SK-N-SH (cell line): ENCODE measurements at regions not wholly inside any gene's neighbourhood (a gene's known extent, or its start where the extent isn't known, plus 50 kb on each side); places are given as distances from the start of the nearest gene placed in this dataset.

Experiments
- CTCF ChIA-PET: fragments of 300-600, 350-600 bp; formaldehyde crosslinking; extraction: SDS; loops from one replicate; lab custom pipeline; 2021; lab: Yijun Ruan, JAX
- POLR2A ChIA-PET: fragments of 350-600 bp; sonication (Branson Sonifier 250); formaldehyde crosslinking; extraction: SDS; loops from one replicate; lab custom pipeline; 2020; ENCODE audit warnings: antibody characterized with exemption, inconsistent platforms; lab: Yijun Ruan, JAX
- DNase-seq: peaks from one replicate; pipeline ENCODE4 v3.0.0; 2012
- H2AFZ ChIP-seq: fragments of 200-600 bp; sonication (generic); 2 replicates; pipeline ENCODE4 v1.8.1; 2016; ENCODE audit warnings: antibody characterized with exemption, mild to moderate bottlenecking, low read depth
- H3F3A ChIP-seq: fragments of 200-600 bp; sonication (generic); replicated peaks from 2 replicates; pipeline ENCODE3; 2016; ENCODE audit warnings: antibody characterized with exemption, mild to moderate bottlenecking; ENCODE audit not compliant: insufficient read depth
- H3K27ac ChIP-seq, 2 experiments: fragments of 200-500 bp in 1 of 2; fragments of 200-600 bp in 1 of 2; sonication (Bioruptor generic) in 1 of 2; sonication (generic), shearing (Covaris generic) in 1 of 2; 2 replicates each; pipeline versions ENCODE4 v1.5.1 to v1.6.1; 2014 to 2016; ENCODE audit warnings: low read depth in 2 of 2, inconsistent platforms in 1 of 2, low read length in 1 of 2, mild to moderate bottlenecking in 1 of 2, mixed read lengths in 1 of 2
- H3K27me3 ChIP-seq: fragments of 200-600 bp; sonication (generic), shearing (Covaris generic); 2 replicates; pipeline ENCODE4 v1.6.1; 2016; ENCODE audit warnings: mixed run types; ENCODE audit not compliant: insufficient read depth
- H3K36me3 ChIP-seq, 2 experiments: fragments of 200-500 bp in 1 of 2; fragments of 200-600 bp in 1 of 2; sonication (Bioruptor generic) in 1 of 2; sonication (generic) in 1 of 2; replicated peaks in 1 of 2; 2 replicates each; pipeline versions ENCODE3 to v1.5.1; 2014 to 2016; ENCODE audit warnings: low read length in 1 of 2, mild to moderate bottlenecking in 1 of 2; ENCODE audit not compliant: insufficient read depth in 2 of 2, control insufficient read depth in 1 of 2
- H3K4me1 ChIP-seq, 2 experiments: fragments of 200-500 bp in 1 of 2; fragments of 200-600 bp in 1 of 2; sonication (Bioruptor generic) in 1 of 2; sonication (generic), shearing (Covaris generic) in 1 of 2; 2 replicates each; pipeline versions ENCODE4 v1.5.1 to v1.6.1; 2014 to 2016; ENCODE audit warnings: low read depth in 1 of 2, low read length in 1 of 2, mixed run types in 1 of 2; ENCODE audit not compliant: insufficient read depth in 2 of 2, control insufficient read depth in 1 of 2
- H3K4me2 ChIP-seq: fragments of 200-600 bp; sonication (generic), shearing (Covaris generic); 2 replicates; pipeline ENCODE4 v1.6.1; 2017; ENCODE audit warnings: mixed run types
- H3K4me3 ChIP-seq, 2 experiments: fragments of 200-500 bp in 1 of 2; fragments of 200-600 bp in 1 of 2; sonication (Bioruptor generic) in 1 of 2; sonication (generic), shearing (Covaris generic) in 1 of 2; 2 replicates each; pipeline versions ENCODE4 v1.5.1 to v1.8.1; 2014 to 2016; ENCODE audit warnings: low read depth in 2 of 2, inconsistent platforms in 1 of 2, low read length in 1 of 2, mild to moderate bottlenecking in 1 of 2, mixed read lengths in 1 of 2, moderate library complexity in 1 of 2
- H3K79me2 ChIP-seq: fragments of 200-600 bp; sonication (generic); 2 replicates; pipeline ENCODE4 v1.8.1; 2017; ENCODE audit warnings: mild to moderate bottlenecking; ENCODE audit not compliant: insufficient read depth
- H3K9ac ChIP-seq: fragments of 200-600 bp; sonication (generic); 2 replicates; pipeline ENCODE4 v1.6.1; 2017; ENCODE audit warnings: mixed run types
- H3K9me2 ChIP-seq: fragments of 200-600 bp; sonication (generic); 2 replicates; pipeline ENCODE4 v1.6.1; 2017; ENCODE audit warnings: mixed run types
- H3K9me3 ChIP-seq: fragments of 200-600 bp; sonication (generic); 2 replicates; pipeline ENCODE4 v1.6.1; 2017; ENCODE audit warnings: mixed run types, mild to moderate bottlenecking, moderate library complexity
- H4K20me1 ChIP-seq: fragments of 200-600 bp; sonication (generic); 2 replicates; pipeline ENCODE4 v1.6.1; 2017; ENCODE audit warnings: mild to moderate bottlenecking, mixed run types; ENCODE audit not compliant: insufficient read depth
- CHD2 ChIP-seq: fragments of 150-350 bp; IDR thresholded peaks from 2 replicates; pipeline ENCODE4 v1.6.1; 2018; ENCODE audit warnings: low read length; ENCODE audit not compliant: partially characterized antibody
- EP300 ChIP-seq, 2 experiments: IDR thresholded peaks; 2 replicates each; pipeline versions ENCODE4 v1.4.0 to v1.6.1; 2012; ENCODE audit warnings: borderline replicate concordance in 1 of 2, low read depth in 1 of 2, low read length in 1 of 2
- FOSL2 ChIP-seq: IDR thresholded peaks from 2 replicates; pipeline ENCODE4 v1.4.0; 2012; ENCODE audit warnings: low read depth, mild to moderate bottlenecking, moderate library complexity, borderline replicate concordance
- MEF2A ChIP-seq: IDR thresholded peaks from 2 replicates; pipeline ENCODE4 v1.4.0; 2012; ENCODE audit warnings: low read depth, borderline replicate concordance
- NRF1 ChIP-seq: IDR thresholded peaks from 2 replicates; pipeline ENCODE4 v1.6.1; 2012; ENCODE audit warnings: low read depth, mild to moderate bottlenecking, low read length
- POLR2AphosphoS5 ChIP-seq: IDR thresholded peaks from 2 replicates; pipeline ENCODE4 v1.6.1; 2012; ENCODE audit warnings: low read depth, low read length
- RAD21 ChIP-seq: IDR thresholded peaks from 2 replicates; pipeline ENCODE4 v1.6.1; 2012; ENCODE audit warnings: mild to moderate bottlenecking, low read length
- RFX5 ChIP-seq: IDR thresholded peaks from 2 replicates; pipeline ENCODE4 v1.6.1; 2012; ENCODE audit warnings: mild to moderate bottlenecking, improper control_type of control experiment, low read length
- RXRA ChIP-seq: IDR thresholded peaks from 2 replicates; pipeline ENCODE4 v1.4.0; 2012; ENCODE audit warnings: low read depth, mild to moderate bottlenecking, borderline replicate concordance
- SIN3A ChIP-seq: IDR thresholded peaks from 2 replicates; pipeline ENCODE4 v1.6.1; 2012; ENCODE audit warnings: low read depth, mild to moderate bottlenecking, low read length, moderate library complexity, borderline replicate concordance
- SMC3 ChIP-seq: IDR thresholded peaks from 2 replicates; pipeline ENCODE4 v1.6.1; 2012; ENCODE audit warnings: low read depth, low read length, improper control_type of control experiment
- TAF1 ChIP-seq: IDR thresholded peaks from 2 replicates; pipeline ENCODE4 v1.6.1; 2012; ENCODE audit warnings: low read depth, mild to moderate bottlenecking, low read length, moderate library complexity, borderline replicate concordance
- WGBS: methylation state at CpG from one replicate; pipeline ENCODE4 v1.1.6; 2017; ENCODE audit warnings: low lambda C conversion rate; 5-methylcytosine and 5-hydroxymethylcytosine counted together
- TF ChIP-seq, protein P1 (sequence below): fragments of 200-600 bp; sonication (generic); IDR thresholded peaks from 2 replicates; pipeline ENCODE4 v1.6.1; 2017; ENCODE audit warnings: antibody characterized with exemption, mild to moderate bottlenecking, moderate library complexity
- TF ChIP-seq, protein P2 (sequence below): IDR thresholded peaks from 2 replicates; pipeline ENCODE4; 2012
- TF ChIP-seq, protein P3 (sequence below): fragments of 150-350 bp; IDR thresholded peaks from 2 replicates; pipeline ENCODE4 v1.6.1; 2016; ENCODE audit warnings: mild to moderate bottlenecking, low read depth, low read length
- TF ChIP-seq, protein P4 (sequence below): IDR thresholded peaks from 2 replicates; pipeline ENCODE4 v1.6.1; 2012; ENCODE audit warnings: mild to moderate bottlenecking, low read depth, low read length, moderate library complexity
- TF ChIP-seq, protein P5 (sequence below): IDR thresholded peaks from 2 replicates; pipeline ENCODE4 v1.4.0; 2012; ENCODE audit warnings: low read depth

DNA sequence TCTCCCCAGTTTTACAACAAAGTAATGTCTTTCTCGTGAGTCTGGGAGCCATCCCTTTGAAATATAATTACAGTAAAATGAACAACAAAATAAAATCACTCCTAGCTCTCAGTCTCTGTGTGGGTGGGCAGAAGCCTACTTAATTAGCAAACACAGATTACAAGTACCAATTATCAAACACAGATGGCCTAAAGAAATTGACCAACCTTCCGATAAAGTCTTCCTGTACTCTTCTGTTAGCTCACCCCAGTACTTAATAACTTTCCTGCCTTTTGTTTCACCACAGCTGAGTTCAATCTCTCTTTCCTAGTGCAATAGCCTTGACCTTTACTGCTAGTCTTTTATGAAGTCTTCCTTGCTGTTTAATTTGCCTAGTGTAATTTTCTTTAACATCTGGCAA lies 719.2 kb upstream of the MBL2 start:
- H3K4me3 ChIP-seq: no peak overlapping the region
- no peak for TF ChIP-seq MEF2A
- TF ChIP-seq EP300 (IDR thresholded peaks at IDR 0.05; ENCODE audit: borderline replicate concordance in 1 of 2, low read depth in 1 of 2, low read length in 1 of 2): peak in 1 of 2 experiments; percentile 51; a peak in 1 of 4 replicates
- TF ChIP-seq RXRA: no peak
- TF ChIP-seq RFX5: no peak
- TF ChIP-seq POLR2AphosphoS5: no peak
- TF ChIP-seq, protein P1, sequence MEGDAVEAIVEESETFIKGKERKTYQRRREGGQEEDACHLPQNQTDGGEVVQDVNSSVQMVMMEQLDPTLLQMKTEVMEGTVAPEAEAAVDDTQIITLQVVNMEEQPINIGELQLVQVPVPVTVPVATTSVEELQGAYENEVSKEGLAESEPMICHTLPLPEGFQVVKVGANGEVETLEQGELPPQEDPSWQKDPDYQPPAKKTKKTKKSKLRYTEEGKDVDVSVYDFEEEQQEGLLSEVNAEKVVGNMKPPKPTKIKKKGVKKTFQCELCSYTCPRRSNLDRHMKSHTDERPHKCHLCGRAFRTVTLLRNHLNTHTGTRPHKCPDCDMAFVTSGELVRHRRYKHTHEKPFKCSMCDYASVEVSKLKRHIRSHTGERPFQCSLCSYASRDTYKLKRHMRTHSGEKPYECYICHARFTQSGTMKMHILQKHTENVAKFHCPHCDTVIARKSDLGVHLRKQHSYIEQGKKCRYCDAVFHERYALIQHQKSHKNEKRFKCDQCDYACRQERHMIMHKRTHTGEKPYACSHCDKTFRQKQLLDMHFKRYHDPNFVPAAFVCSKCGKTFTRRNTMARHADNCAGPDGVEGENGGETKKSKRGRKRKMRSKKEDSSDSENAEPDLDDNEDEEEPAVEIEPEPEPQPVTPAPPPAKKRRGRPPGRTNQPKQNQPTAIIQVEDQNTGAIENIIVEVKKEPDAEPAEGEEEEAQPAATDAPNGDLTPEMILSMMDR: no peak
- TF ChIP-seq RAD21: 0 out of 2 replicates have a peak, but pooled peaks have one; percentile 7
- TF ChIP-seq SIN3A: no peak
- no peak for TF ChIP-seq CHD2
- TF ChIP-seq NRF1: no peak
- no peak for TF ChIP-seq FOSL2
- TF ChIP-seq SMC3: no peak
- H3K9me3 ChIP-seq: no peaks in the 10 kb centered on the region
- no peak overlapping the region for H3K9ac ChIP-seq
- H3K79me2 ChIP-seq: no peaks in the 10 kb centered on the region
- 8% methylated on average over 2 of the region's 2 CpGs for WGBS
- H3K4me1 ChIP-seq: no peaks in the 10 kb centered on the region; a peak in 1 of 4 replicates
- peak overlapping the region in 1 of 2 experiments; percentile 47; a peak in 1 of 4 replicates for H3K27ac ChIP-seq
- H3K27me3 ChIP-seq: no peaks in the 10 kb centered on the region
- no peak overlapping the region for H2AFZ ChIP-seq
- no peaks in the 10 kb centered on the region for H4K20me1 ChIP-seq
- H3F3A ChIP-seq: no peaks in the 10 kb centered on the region
- ChIA-PET POLR2A (no interaction called here), CTCF (no interaction called here)
- H3K9me2 ChIP-seq: no peaks in the 10 kb centered on the region
- H3K36me3 ChIP-seq: no peaks in the 10 kb centered on the region
- H3K4me2 ChIP-seq: no peak overlapping the region
- peak; percentile 24 for DNase-seq

DNA sequence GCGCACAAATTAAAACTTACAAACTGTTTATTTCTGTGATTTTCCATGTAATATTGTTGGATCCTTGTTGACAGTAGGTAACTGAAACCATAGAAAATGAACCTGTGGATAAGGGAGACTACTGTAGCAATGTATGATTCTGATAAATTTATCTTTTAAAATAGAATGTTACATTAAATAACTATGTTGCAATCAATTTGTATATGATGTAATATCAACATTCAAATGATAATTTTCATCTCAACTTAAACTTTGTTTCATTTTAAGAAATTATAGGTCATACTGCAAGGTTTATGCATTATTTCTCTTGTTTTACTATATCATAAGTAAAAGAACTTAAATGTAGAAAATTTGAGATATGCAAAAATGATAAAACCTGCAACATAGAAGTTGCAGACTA lies 718.0 kb upstream of the MBL2 start:
- H3K27ac ChIP-seq: no peak overlapping the region
- H3K4me1 ChIP-seq: no peaks in the 10 kb centered on the region; a peak in 1 of 4 replicates
- H3K4me3 ChIP-seq: no peak overlapping the region
- H3F3A ChIP-seq: no peaks in the 10 kb centered on the region
- POLR2A ChIA-PET: no interaction called here
- no peak overlapping the region for H3K9ac ChIP-seq
- H3K27me3 ChIP-seq: no peaks in the 10 kb centered on the region
- DNase-seq: no peak
- no peaks in the 10 kb centered on the region for H3K9me3 ChIP-seq
- H4K20me1 ChIP-seq: no peaks in the 10 kb centered on the region
- WGBS: 63% methylated on average over 1 of the region's 1 CpG
- H3K9me2 ChIP-seq: no peaks in the 10 kb centered on the region
- H3K79me2 ChIP-seq: no peaks in the 10 kb centered on the region
- H2AFZ ChIP-seq: no peak overlapping the region
- H3K36me3 ChIP-seq: no peaks in the 10 kb centered on the region
- CTCF ChIA-PET: no interaction called here
- H3K4me2 ChIP-seq: no peak overlapping the region
- TF ChIP-seq TAF1 (no peak), RXRA (no peak), SIN3A (no peak), POLR2AphosphoS5 (no peak), FOSL2 (no peak), RFX5 (no peak)
- TF ChIP-seq, protein P2, sequence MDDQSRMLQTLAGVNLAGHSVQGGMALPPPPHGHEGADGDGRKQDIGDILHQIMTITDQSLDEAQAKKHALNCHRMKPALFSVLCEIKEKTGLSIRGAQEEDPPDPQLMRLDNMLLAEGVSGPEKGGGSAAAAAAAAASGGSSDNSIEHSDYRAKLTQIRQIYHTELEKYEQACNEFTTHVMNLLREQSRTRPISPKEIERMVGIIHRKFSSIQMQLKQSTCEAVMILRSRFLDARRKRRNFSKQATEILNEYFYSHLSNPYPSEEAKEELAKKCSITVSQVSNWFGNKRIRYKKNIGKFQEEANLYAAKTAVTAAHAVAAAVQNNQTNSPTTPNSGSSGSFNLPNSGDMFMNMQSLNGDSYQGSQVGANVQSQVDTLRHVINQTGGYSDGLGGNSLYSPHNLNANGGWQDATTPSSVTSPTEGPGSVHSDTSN: no peak
- TF ChIP-seq, protein P3, sequence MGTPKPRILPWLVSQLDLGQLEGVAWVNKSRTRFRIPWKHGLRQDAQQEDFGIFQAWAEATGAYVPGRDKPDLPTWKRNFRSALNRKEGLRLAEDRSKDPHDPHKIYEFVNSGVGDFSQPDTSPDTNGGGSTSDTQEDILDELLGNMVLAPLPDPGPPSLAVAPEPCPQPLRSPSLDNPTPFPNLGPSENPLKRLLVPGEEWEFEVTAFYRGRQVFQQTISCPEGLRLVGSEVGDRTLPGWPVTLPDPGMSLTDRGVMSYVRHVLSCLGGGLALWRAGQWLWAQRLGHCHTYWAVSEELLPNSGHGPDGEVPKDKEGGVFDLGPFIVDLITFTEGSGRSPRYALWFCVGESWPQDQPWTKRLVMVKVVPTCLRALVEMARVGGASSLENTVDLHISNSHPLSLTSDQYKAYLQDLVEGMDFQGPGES: no peak
- TF ChIP-seq, protein P1: no peak
- TF ChIP-seq, protein P4, sequence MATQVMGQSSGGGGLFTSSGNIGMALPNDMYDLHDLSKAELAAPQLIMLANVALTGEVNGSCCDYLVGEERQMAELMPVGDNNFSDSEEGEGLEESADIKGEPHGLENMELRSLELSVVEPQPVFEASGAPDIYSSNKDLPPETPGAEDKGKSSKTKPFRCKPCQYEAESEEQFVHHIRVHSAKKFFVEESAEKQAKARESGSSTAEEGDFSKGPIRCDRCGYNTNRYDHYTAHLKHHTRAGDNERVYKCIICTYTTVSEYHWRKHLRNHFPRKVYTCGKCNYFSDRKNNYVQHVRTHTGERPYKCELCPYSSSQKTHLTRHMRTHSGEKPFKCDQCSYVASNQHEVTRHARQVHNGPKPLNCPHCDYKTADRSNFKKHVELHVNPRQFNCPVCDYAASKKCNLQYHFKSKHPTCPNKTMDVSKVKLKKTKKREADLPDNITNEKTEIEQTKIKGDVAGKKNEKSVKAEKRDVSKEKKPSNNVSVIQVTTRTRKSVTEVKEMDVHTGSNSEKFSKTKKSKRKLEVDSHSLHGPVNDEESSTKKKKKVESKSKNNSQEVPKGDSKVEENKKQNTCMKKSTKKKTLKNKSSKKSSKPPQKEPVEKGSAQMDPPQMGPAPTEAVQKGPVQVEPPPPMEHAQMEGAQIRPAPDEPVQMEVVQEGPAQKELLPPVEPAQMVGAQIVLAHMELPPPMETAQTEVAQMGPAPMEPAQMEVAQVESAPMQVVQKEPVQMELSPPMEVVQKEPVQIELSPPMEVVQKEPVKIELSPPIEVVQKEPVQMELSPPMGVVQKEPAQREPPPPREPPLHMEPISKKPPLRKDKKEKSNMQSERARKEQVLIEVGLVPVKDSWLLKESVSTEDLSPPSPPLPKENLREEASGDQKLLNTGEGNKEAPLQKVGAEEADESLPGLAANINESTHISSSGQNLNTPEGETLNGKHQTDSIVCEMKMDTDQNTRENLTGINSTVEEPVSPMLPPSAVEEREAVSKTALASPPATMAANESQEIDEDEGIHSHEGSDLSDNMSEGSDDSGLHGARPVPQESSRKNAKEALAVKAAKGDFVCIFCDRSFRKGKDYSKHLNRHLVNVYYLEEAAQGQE: no peak
- TF ChIP-seq, protein P5, sequence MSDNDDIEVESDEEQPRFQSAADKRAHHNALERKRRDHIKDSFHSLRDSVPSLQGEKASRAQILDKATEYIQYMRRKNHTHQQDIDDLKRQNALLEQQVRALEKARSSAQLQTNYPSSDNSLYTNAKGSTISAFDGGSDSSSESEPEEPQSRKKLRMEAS: no peak
